Mesendoderm (in vitro differentiated cells): ENCODE measurements at regions not wholly inside any gene's neighbourhood (a gene's known extent, or its start where the extent isn't known, plus 50 kb on each side); places are given as distances from the start of the nearest gene placed in this dataset.
A peak's percentile ranks its signal among the peaks of the same experiment; 100 is the strongest.
"Not testable (repeated sequence)": the region's sequence is repeated elsewhere in the genome, so short reads cannot be mapped to it uniquely, and the experiment has no call there.

ENCODE experiments used
- DNase-seq: peaks from one replicate; pipeline ENCODE4 v3.0.0; 2013
- H2AK5ac ChIP-seq: 2 replicates; pipeline ENCODE4 v1.6.1; 2013; ENCODE audit warnings: low read length, inconsistent platforms
- H2BK120ac ChIP-seq: 2 replicates; pipeline ENCODE4 v1.6.1; 2013; ENCODE audit warnings: low read depth, mild to moderate bottlenecking, low read length, moderate library complexity, mixed read lengths
- H2BK15ac ChIP-seq: replicated peaks from 2 replicates; pipeline ENCODE4 v1.6.1; 2013; ENCODE audit warnings: low read depth, mild to moderate bottlenecking, moderate library complexity
- H2BK5ac ChIP-seq: 2 replicates; pipeline ENCODE4 v1.6.1; 2013; ENCODE audit warnings: low read length, inconsistent platforms
- H3K18ac ChIP-seq: 2 replicates; pipeline ENCODE4 v1.6.1; 2013; ENCODE audit warnings: mild to moderate bottlenecking, low read length, mixed read lengths
- H3K23ac ChIP-seq: one replicate; pipeline ENCODE4 v1.6.1; 2013; ENCODE audit warnings: low read length
- H3K27ac ChIP-seq: 2 replicates; pipeline ENCODE4 v1.5.1; 2013; ENCODE audit warnings: low read depth, mild to moderate bottlenecking, inconsistent platforms, low read length, moderate library complexity
- H3K27me3 ChIP-seq: 2 replicates; pipeline ENCODE4 v1.6.1; 2013; ENCODE audit warnings: low read length, control low read depth, mild to moderate bottlenecking, inconsistent platforms; ENCODE audit not compliant: insufficient read depth, poor library complexity
- H3K36me3 ChIP-seq: 2 replicates; pipeline ENCODE4 v1.6.1; 2013; ENCODE audit warnings: low read length, inconsistent platforms; ENCODE audit not compliant: control insufficient read depth, insufficient read depth
- H3K4ac ChIP-seq: one replicate; pipeline ENCODE4 v1.6.1; 2013; ENCODE audit warnings: low read depth, mild to moderate bottlenecking, low read length, moderate library complexity
- H3K4me1 ChIP-seq: 2 replicates; pipeline ENCODE4 v1.6.1; 2013; ENCODE audit warnings: low read depth, low read length, inconsistent platforms; ENCODE audit not compliant: control insufficient read depth
- H3K4me2 ChIP-seq: 2 replicates; pipeline ENCODE4 v1.6.1; 2013; ENCODE audit warnings: low read length
- H3K4me3 ChIP-seq: 2 replicates; pipeline ENCODE4 v1.5.1; 2013; ENCODE audit warnings: mild to moderate bottlenecking, low read length
- H3K56ac ChIP-seq: one replicate; pipeline ENCODE4 v1.6.1; 2013; ENCODE audit warnings: low read length
- H3K79me1 ChIP-seq: 2 replicates; pipeline ENCODE4 v1.6.1; 2013; ENCODE audit warnings: low read length, inconsistent platforms
- H3K79me2 ChIP-seq: 2 replicates; pipeline ENCODE4 v1.6.1; 2013; ENCODE audit warnings: mild to moderate bottlenecking, low read length; ENCODE audit not compliant: control insufficient read depth, insufficient read depth
- H3K9ac ChIP-seq: 2 replicates; pipeline ENCODE4 v1.6.1; 2013; ENCODE audit warnings: low read length, inconsistent platforms
- H4K5ac ChIP-seq: one replicate; pipeline ENCODE4 v1.6.1; 2013; ENCODE audit warnings: low read length
- H4K8ac ChIP-seq: one replicate; pipeline ENCODE4 v1.6.1; 2013; ENCODE audit warnings: low read depth, mild to moderate bottlenecking, control low read depth, low read length, moderate library complexity
- WGBS: extraction: QIAGEN DNeasy Blood & Tissue Kit; methylation state at CpG from one replicate; pipeline ENCODE4 v1.1.7; 2013; ENCODE audit warnings: low lambda C conversion rate, missing lambda C conversion rate; ENCODE audit not compliant: insufficient coverage; ENCODE audit errors: extremely low coverage; 5-methylcytosine and 5-hydroxymethylcytosine counted together

GRCh38 chr17:30624180-30624579 is 147.0 kb downstream of the GOSR1 start:
- H3K9ac ChIP-seq, H3K79me2 ChIP-seq, H3K79me1 ChIP-seq, H3K27me3 ChIP-seq, H4K5ac ChIP-seq, H3K4me1 ChIP-seq, H3K56ac ChIP-seq, H3K4me2 ChIP-seq, H3K4ac ChIP-seq, H3K4me3 ChIP-seq, H3K18ac ChIP-seq, H3K23ac ChIP-seq, H2BK15ac ChIP-seq, H2BK120ac ChIP-seq, H3K36me3 ChIP-seq, H3K27ac ChIP-seq, DNase-seq, H4K8ac ChIP-seq, H2AK5ac ChIP-seq, H2BK5ac ChIP-seq: not testable (repeated sequence)
- WGBS, result no CpG with 5 or more reads among the region's 16 CpGs

- H2BK15ac ChIP-seq, H2BK120ac ChIP-seq, H3K9ac ChIP-seq, H3K27me3 ChIP-seq, H4K8ac ChIP-seq, H2AK5ac ChIP-seq, H3K4me2 ChIP-seq, H3K79me2 ChIP-seq, H2BK5ac ChIP-seq, H3K23ac ChIP-seq, DNase-seq, H3K4me1 ChIP-seq, H3K36me3 ChIP-seq, H3K56ac ChIP-seq, H3K79me1 ChIP-seq, H3K4me3 ChIP-seq, H4K5ac ChIP-seq, H3K4ac ChIP-seq, H3K18ac ChIP-seq, H3K27ac ChIP-seq: not testable (repeated sequence)
- WGBS, result no CpG with 5 or more reads among the region's 3 CpGs
These were observed 132.5 kb downstream of the GOSR1 start for GRCh38 chr17:30609682-30610081.

- WGBS, result no CpG with 5 or more reads among the region's 4 CpGs
- no peaks in the 10 kb centered on the region for H3K36me3 ChIP-seq
These were observed 128.3 kb downstream of the GOSR1 start for GRCh38 chr17:30605523-30605922.

GRCh38 chr17:30605027-30605426 is 127.8 kb downstream of the GOSR1 start:
- H3K27ac ChIP-seq, result no peak overlapping the region
- no peak overlapping the region for H3K4me2 ChIP-seq
- H3K9ac ChIP-seq, result no peak overlapping the region
- DNase-seq, result no peak
- no peak overlapping the region for H3K4me3 ChIP-seq
- H3K36me3 ChIP-seq, result no peaks in the 10 kb centered on the region
- no peak overlapping the region for H2AK5ac ChIP-seq
- H3K79me2 ChIP-seq, result peaks cover 14% of the 10 kb centered on the region
- H4K5ac ChIP-seq, result no peak overlapping the region
- no peak overlapping the region for H3K23ac ChIP-seq
- H3K27me3 ChIP-seq, result no peaks in the 10 kb centered on the region
- H3K56ac ChIP-seq, result no peak overlapping the region
- no peak overlapping the region for H2BK15ac ChIP-seq
- H3K18ac ChIP-seq, result no peak overlapping the region
- no peak overlapping the region for H3K4ac ChIP-seq
- no peak overlapping the region for H4K8ac ChIP-seq
- peaks cover 2% of the 10 kb centered on the region for H3K79me1 ChIP-seq
- no peak overlapping the region for H2BK120ac ChIP-seq
- H3K4me1 ChIP-seq, result peaks cover 2% of the 10 kb centered on the region
- no peak overlapping the region for H2BK5ac ChIP-seq
- WGBS, result no CpG with 5 or more reads among the region's 1 CpG

More at GRCh38 chr17:30605523-30605922, 128.3 kb downstream of the GOSR1 start:
- H2AK5ac ChIP-seq, result no peak overlapping the region
- no peak overlapping the region for H3K18ac ChIP-seq
- no peak overlapping the region for H3K9ac ChIP-seq
- no peak overlapping the region for H3K23ac ChIP-seq
- peaks cover 2% of the 10 kb centered on the region for H3K79me1 ChIP-seq
- DNase-seq, result no peak
- H3K27ac ChIP-seq, result no peak overlapping the region
- no peak overlapping the region for H4K8ac ChIP-seq
- H3K79me2 ChIP-seq, result peaks cover 14% of the 10 kb centered on the region
- peaks cover 2% of the 10 kb centered on the region for H3K4me1 ChIP-seq
- H3K56ac ChIP-seq, result no peak overlapping the region
- no peaks in the 10 kb centered on the region for H3K27me3 ChIP-seq
- H3K4ac ChIP-seq, result no peak overlapping the region
- H2BK120ac ChIP-seq, result no peak overlapping the region
- H2BK15ac ChIP-seq, result no peak overlapping the region
- no peak overlapping the region for H3K4me3 ChIP-seq
- no peak overlapping the region for H3K4me2 ChIP-seq
- H4K5ac ChIP-seq, result no peak overlapping the region
- H2BK5ac ChIP-seq, result no peak overlapping the region

GRCh38 chr17:30602396-30602795 is 125.2 kb downstream of the GOSR1 start:
- no CpG with 5 or more reads among the region's 2 CpGs for WGBS
- not testable (repeated sequence) for H3K4me3 ChIP-seq, H3K27me3 ChIP-seq, H3K18ac ChIP-seq, H3K56ac ChIP-seq, H3K79me1 ChIP-seq, H3K4ac ChIP-seq, H2BK5ac ChIP-seq, H2BK120ac ChIP-seq, H4K5ac ChIP-seq, H3K23ac ChIP-seq, H3K27ac ChIP-seq, H3K4me1 ChIP-seq, H3K9ac ChIP-seq, H4K8ac ChIP-seq, H3K36me3 ChIP-seq, H2BK15ac ChIP-seq, H3K4me2 ChIP-seq, H2AK5ac ChIP-seq, DNase-seq
- peaks cover 13% of the 10 kb centered on the region for H3K79me2 ChIP-seq

GRCh38 chr17:30601984-30602383 is 124.8 kb downstream of the GOSR1 start:
- H2AK5ac ChIP-seq, H3K4ac ChIP-seq, H4K8ac ChIP-seq, H2BK15ac ChIP-seq, H3K36me3 ChIP-seq, H2BK120ac ChIP-seq, H3K27ac ChIP-seq, H4K5ac ChIP-seq, H2BK5ac ChIP-seq, H3K4me1 ChIP-seq, H3K4me3 ChIP-seq, DNase-seq, H3K18ac ChIP-seq, H3K79me1 ChIP-seq, H3K27me3 ChIP-seq, H3K23ac ChIP-seq: not testable (repeated sequence)
- H3K56ac ChIP-seq, result peak overlapping the region; percentile 37
- peak overlapping the region; percentile 7 for H3K4me2 ChIP-seq
- no CpG with 5 or more reads among the region's 7 CpGs for WGBS
- H3K79me2 ChIP-seq, result peaks cover 12% of the 10 kb centered on the region
- peak overlapping the region; percentile 53 for H3K9ac ChIP-seq
